ENCODE measurements at regions not wholly inside any gene's neighbourhood (a gene's known extent, or its start where the extent isn't known, plus 50 kb on each side); places are given as distances from the start of the nearest gene placed in this dataset.
"Not testable (repeated sequence)": the region's sequence is repeated elsewhere in the genome, so short reads cannot be mapped to it uniquely, and the experiment has no call there.

- not testable (repeated sequence) for TF ChIP-seq EZH2 (IDR thresholded peaks at IDR 0.05; ENCODE audit: insufficient read depth, poor library complexity, severe bottlenecking); EZH2phosphoT487 (IDR thresholded peaks at IDR 0.05; ENCODE audit: insufficient read depth, low read depth)
These were observed 1739.6 kb downstream of the ARAP2 start for GRCh38 chr4:34504731-34505130.
